ENCODE measurements at regions not wholly inside any gene's neighbourhood (a gene's known extent, or its start where the extent isn't known, plus 50 kb on each side); places are given as distances from the start of the nearest gene placed in this dataset.

- H3K36me3 Mint-ChIP-seq = no peaks in the 10 kb centered on the region
- ATAC-seq (no peak), DNase-seq (ENCODE audit: low spot score) (no peak)
- no peak overlapping the region for H3K4me3 Mint-ChIP-seq
- 0 out of 2 replicates have a peak, but pooled peaks cover 8% of the 10 kb centered on the region for H3K9me3 Mint-ChIP-seq
- no peaks in the 10 kb centered on the region for H3K27me3 Mint-ChIP-seq (ENCODE audit: low read depth)
- TF ChIP-seq GRHL2 (CRISPR knock-in tag; IDR thresholded peaks at IDR 0.05; ENCODE audit: insufficient replicate concordance, severe bottlenecking) = no peak
- TF ChIP-seq MYBL2 (CRISPR knock-in tag; IDR thresholded peaks at IDR 0.05) = no peak
- TF ChIP-seq FOXJ3 (CRISPR knock-in tag; IDR thresholded peaks at IDR 0.05; ENCODE audit: borderline replicate concordance) = no peak
- TF ChIP-seq NR2C2 (CRISPR knock-in tag; IDR thresholded peaks at IDR 0.05) = no peak
- TF ChIP-seq CDX4 (CRISPR knock-in tag; IDR thresholded peaks at IDR 0.05; ENCODE audit: borderline replicate concordance) = no peak
- no peak for TF ChIP-seq JUN (CRISPR knock-in tag; IDR thresholded peaks at IDR 0.05)
- TF ChIP-seq ZNF232 (CRISPR knock-in tag; IDR thresholded peaks at IDR 0.05) = no peak
- no peak for TF ChIP-seq ZNF281 (CRISPR knock-in tag; IDR thresholded peaks at IDR 0.05)
- no peak for TF ChIP-seq FOXP4 (CRISPR knock-in tag; IDR thresholded peaks at IDR 0.05)
- no peak for TF ChIP-seq ZMAT4 (CRISPR knock-in tag; IDR thresholded peaks at IDR 0.05)
- no peak for TF ChIP-seq CBFB (CRISPR knock-in tag; IDR thresholded peaks at IDR 0.05; ENCODE audit: low read depth)
- no peak for TF ChIP-seq MAX (CRISPR knock-in tag; IDR thresholded peaks at IDR 0.05)
- no peak for TF ChIP-seq SOX15 (CRISPR knock-in tag; IDR thresholded peaks at IDR 0.05)
- no peak for TF ChIP-seq GABPB1 (CRISPR knock-in tag; IDR thresholded peaks at IDR 0.05)
- TF ChIP-seq TEAD1 (CRISPR knock-in tag; IDR thresholded peaks at IDR 0.05) = no peak
- TF ChIP-seq ZNF423 (CRISPR knock-in tag; IDR thresholded peaks at IDR 0.05) = no peak
- no peak for TF ChIP-seq PREB (CRISPR knock-in tag; IDR thresholded peaks at IDR 0.05; ENCODE audit: borderline replicate concordance)
- TF ChIP-seq NR3C1 (CRISPR knock-in tag; conservative IDR thresholded peaks at IDR 0.05; ENCODE audit: low read depth) = no peak
- H3K27ac Mint-ChIP-seq = no peak overlapping the region
- CTCF ChIA-PET = no interaction called here
- H3K4me1 Mint-ChIP-seq = peaks cover 7% of the 10 kb centered on the region
- POLR2A ChIA-PET = no interaction called here
Observed at GRCh38 chr13:88685459-88685858, 1014.3 kb downstream of the SLITRK5 start.

GRCh38 chr13:88701551-88701950 is 1030.4 kb downstream of the SLITRK5 start:
- Mint-ChIP-seq H3K36me3 (peaks cover under 1% of the 10 kb centered on the region), H3K27me3 (ENCODE audit: low read depth) (no peaks in the 10 kb centered on the region), H3K4me1 (0 out of 2 replicates have a peak, but pooled peaks cover 3% of the 10 kb centered on the region), H3K27ac (no peak overlapping the region; the same call in 1 of the 2 replicates), H3K4me3 (no peak overlapping the region), H3K9me3 (peaks cover 24% of the 10 kb centered on the region)
- ChIA-PET CTCF (no interaction called here), POLR2A (no interaction called here)
- DNase-seq (ENCODE audit: low spot score) (no peak), ATAC-seq (no peak)
- TF ChIP-seq ZNF671 (CRISPR knock-in tag; IDR thresholded peaks at IDR 0.05) (no peak), ATF1 (CRISPR knock-in tag; IDR thresholded peaks at IDR 0.05) (no peak), JAZF1 (CRISPR knock-in tag; IDR thresholded peaks at IDR 0.05) (no peak), NR3C1 (CRISPR knock-in tag; conservative IDR thresholded peaks at IDR 0.05; ENCODE audit: low read depth) (no peak), SOX15 (CRISPR knock-in tag; IDR thresholded peaks at IDR 0.05) (no peak), ZBTB21 (CRISPR knock-in tag; IDR thresholded peaks at IDR 0.05; ENCODE audit: borderline replicate concordance) (no peak), SMAD3 (CRISPR knock-in tag; IDR thresholded peaks at IDR 0.05; ENCODE audit: borderline replicate concordance) (no peak), ELF4 (CRISPR knock-in tag; IDR thresholded peaks at IDR 0.05; ENCODE audit: low read depth) (no peak), ESRRA (CRISPR knock-in tag; IDR thresholded peaks at IDR 0.05; ENCODE audit: borderline replicate concordance) (no peak), GRHL2 (CRISPR knock-in tag; IDR thresholded peaks at IDR 0.05; ENCODE audit: insufficient replicate concordance, severe bottlenecking) (no peak), ZNF425 (CRISPR knock-in tag; conservative IDR thresholded peaks at IDR 0.05) (no peak), NFYB (CRISPR knock-in tag; conservative IDR thresholded peaks at IDR 0.05; ENCODE audit: low read depth) (no peak)
